ENCODE measurements at regions not wholly inside any gene's neighbourhood (a gene's known extent, or its start where the extent isn't known, plus 50 kb on each side); places are given as distances from the start of the nearest gene placed in this dataset.

DNA sequence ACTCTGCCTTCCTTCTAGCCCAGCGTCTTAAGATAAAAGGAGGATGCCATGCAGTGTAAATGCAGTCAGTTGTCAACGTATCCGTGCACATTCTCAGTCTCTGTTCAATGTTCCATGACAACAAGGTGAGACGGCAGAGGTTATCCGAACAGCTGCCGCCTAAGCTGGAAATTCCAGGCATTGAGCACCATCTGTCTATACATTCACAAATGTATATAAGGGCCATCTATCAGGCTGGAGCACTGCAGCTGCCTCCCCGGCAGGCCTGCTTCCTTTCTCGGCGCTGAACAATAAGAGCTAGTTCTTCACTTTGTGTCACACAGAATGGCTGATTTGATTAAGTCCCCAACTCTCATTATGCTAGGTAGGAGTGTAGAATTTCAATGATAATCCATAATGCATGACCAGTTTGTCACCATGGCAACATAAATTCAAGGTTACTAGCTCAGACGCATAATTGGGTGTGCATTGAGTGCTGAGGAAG lies 282.2 kb upstream of the SOX11 start:
- DNase-seq (ENCODE audit: low read depth) = no peak
- Histone ChIP-seq H3K4me3 (ENCODE audit: low read depth, low read length) (no peak overlapping the region), H3K36me3 (ENCODE audit: control insufficient read depth, insufficient read depth, low read length) (no peaks in the 10 kb centered on the region), H3K27me3 (ENCODE audit: control insufficient read depth, insufficient read depth, low read length) (no peaks in the 10 kb centered on the region)
- TF ChIP-seq CTCF (IDR thresholded peaks at IDR 0.05; ENCODE audit: insufficient read depth, low read length, poor library complexity, severe bottlenecking) = no peak

DNA sequence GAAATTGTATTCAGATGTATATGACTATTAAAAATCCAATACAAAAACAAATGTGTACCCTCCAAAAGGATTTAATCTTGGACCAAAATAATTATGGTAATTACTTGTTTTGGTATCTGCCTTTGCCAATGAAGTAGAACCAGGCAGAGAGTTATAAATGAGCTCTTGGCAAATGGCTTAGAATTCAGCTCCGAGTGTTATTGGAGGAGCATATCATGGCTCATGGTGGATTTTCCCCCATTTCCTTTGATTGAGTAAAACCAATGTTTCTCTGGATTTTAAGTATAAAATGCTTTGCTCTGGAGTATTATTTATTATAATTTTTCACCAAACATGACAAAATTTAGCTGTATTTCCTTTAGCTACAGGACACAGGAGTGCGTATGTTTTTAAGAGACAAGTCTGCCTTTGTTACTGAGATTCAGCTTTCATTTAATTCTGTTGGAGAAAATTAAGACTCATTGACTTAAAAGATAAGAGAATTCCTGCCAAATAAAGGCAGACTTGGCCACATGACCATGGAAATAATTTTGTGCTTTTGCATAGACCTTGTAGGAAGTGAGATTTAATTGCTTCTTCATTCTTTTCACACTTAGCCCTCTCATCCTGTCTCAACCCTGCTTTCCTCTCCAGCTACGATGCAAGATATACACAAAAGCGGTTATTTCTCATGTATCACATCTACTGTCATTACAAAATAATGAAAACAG lies 281.0 kb upstream of the SOX11 start:
- H3K4me3 ChIP-seq (ENCODE audit: low read depth, low read length) = no peak overlapping the region
- no peak for TF ChIP-seq CTCF (IDR thresholded peaks at IDR 0.05; ENCODE audit: insufficient read depth, low read length, poor library complexity, severe bottlenecking)
- H3K36me3 ChIP-seq (ENCODE audit: control insufficient read depth, insufficient read depth, low read length) = no peaks in the 10 kb centered on the region
- DNase-seq (ENCODE audit: low read depth) = no peak
- no peaks in the 10 kb centered on the region for H3K27me3 ChIP-seq (ENCODE audit: control insufficient read depth, insufficient read depth, low read length)

- TF ChIP-seq CTCF (IDR thresholded peaks at IDR 0.05; ENCODE audit: insufficient read depth, low read length, poor library complexity, severe bottlenecking) = no peak
- no peaks in the 10 kb centered on the region for H3K36me3 ChIP-seq (ENCODE audit: control insufficient read depth, insufficient read depth, low read length)
- no peak overlapping the region for H3K4me3 ChIP-seq (ENCODE audit: low read depth, low read length)
- no peaks in the 10 kb centered on the region for H3K27me3 ChIP-seq (ENCODE audit: control insufficient read depth, insufficient read depth, low read length)
- no peak for DNase-seq (ENCODE audit: low read depth)
These were observed 280.2 kb upstream of the SOX11 start for GRCh38 chr2:5412001-5412400.

DNA sequence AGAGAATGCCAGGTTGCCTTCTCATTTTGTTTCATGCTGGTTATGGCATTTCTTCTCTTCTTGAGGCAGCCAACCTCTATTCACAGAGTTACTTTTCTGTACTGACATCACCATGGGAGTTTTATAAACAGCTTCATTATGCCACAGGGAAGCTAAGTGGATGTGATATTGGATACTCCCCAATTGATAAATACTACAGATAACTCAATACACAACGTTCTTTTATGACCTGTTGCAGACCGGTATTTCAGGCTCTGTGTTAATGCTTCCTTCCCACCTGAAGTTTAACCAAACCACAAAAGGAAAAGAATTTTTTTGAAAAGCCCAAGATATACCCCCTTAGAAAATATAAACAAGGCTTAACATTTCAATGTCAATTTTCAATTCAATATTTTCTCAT lies 258.3 kb upstream of the SOX11 start:
- TF ChIP-seq CTCF (IDR thresholded peaks at IDR 0.05; ENCODE audit: insufficient read depth, low read length, poor library complexity, severe bottlenecking) = no peak
- H3K27me3 ChIP-seq (ENCODE audit: control insufficient read depth, insufficient read depth, low read length) = no peaks in the 10 kb centered on the region
- no peaks in the 10 kb centered on the region for H3K36me3 ChIP-seq (ENCODE audit: control insufficient read depth, insufficient read depth, low read length)
- no peak overlapping the region for H3K4me3 ChIP-seq (ENCODE audit: low read depth, low read length)
- DNase-seq (ENCODE audit: low read depth) = no peak

GRCh38 chr2:5437375-5437774 lies 254.8 kb upstream of the SOX11 start:
- TF ChIP-seq CTCF (IDR thresholded peaks at IDR 0.05; ENCODE audit: insufficient read depth, low read length, poor library complexity, severe bottlenecking) = no peak
- no peaks in the 10 kb centered on the region for H3K36me3 ChIP-seq (ENCODE audit: control insufficient read depth, insufficient read depth, low read length)
- H3K4me3 ChIP-seq (ENCODE audit: low read depth, low read length) = no peak overlapping the region
- H3K27me3 ChIP-seq (ENCODE audit: control insufficient read depth, insufficient read depth, low read length) = no peaks in the 10 kb centered on the region
- DNase-seq (ENCODE audit: low read depth) = no peak

DNA sequence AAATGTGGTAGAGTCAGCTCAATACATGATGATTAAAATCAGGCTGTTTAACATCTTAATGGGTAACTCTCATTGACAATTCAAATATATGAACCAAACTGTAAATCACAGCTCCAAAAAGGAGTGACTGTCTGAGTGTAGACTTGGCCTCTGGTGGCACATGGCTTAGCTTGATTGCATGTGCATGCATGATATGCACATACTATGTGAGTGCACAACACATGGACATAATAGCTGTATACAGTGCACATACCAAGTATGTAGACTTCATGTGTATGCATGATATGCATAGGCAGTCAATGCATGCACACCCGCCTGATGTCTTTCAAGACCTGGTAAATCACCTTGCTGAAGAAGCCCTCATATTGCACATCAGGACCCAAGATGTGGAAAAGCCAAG lies 252.0 kb upstream of the SOX11 start:
- no peak overlapping the region for H3K4me3 ChIP-seq (ENCODE audit: low read depth, low read length)
- no peak for DNase-seq (ENCODE audit: low read depth)
- H3K36me3 ChIP-seq (ENCODE audit: control insufficient read depth, insufficient read depth, low read length) = no peaks in the 10 kb centered on the region
- TF ChIP-seq CTCF (IDR thresholded peaks at IDR 0.05; ENCODE audit: insufficient read depth, low read length, poor library complexity, severe bottlenecking) = no peak
- no peaks in the 10 kb centered on the region for H3K27me3 ChIP-seq (ENCODE audit: control insufficient read depth, insufficient read depth, low read length)
